ENCODE measurements at regions not wholly inside any gene's neighbourhood (a gene's known extent, or its start where the extent isn't known, plus 50 kb on each side); places are given as distances from the start of the nearest gene placed in this dataset.

DNA sequence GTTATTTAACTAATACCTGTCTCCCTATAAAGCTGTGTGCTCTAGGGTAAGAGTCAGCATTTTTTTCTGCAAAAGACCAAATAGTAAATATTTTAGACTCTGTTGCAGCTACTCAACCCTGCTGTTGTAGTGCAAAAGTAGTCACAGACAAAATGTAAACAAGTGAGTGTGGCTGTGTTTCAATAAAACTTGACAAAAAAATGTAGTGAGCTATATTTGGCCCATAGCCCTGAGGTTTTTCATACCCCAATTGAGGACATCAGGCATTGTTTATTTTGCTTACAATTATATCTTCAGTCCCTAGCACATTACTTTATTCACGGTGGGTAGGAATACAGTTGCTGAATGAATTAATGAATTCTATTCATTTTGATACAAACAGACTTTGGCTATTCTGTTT, 58.7 kb upstream of the TBC1D5 start:
- no peak for DNase-seq
- H3K9me3 ChIP-seq (ENCODE audit: control insufficient read depth in 1 of 2, low read length in 2 of 2), result no peaks in the 10 kb centered on the region
- no peak overlapping the region for H3K27ac Mint-ChIP-seq
- H3K27me3 ChIP-seq (ENCODE audit: insufficient read depth, low read length), result no peaks in the 10 kb centered on the region
- H3K36me3 ChIP-seq (ENCODE audit: insufficient read depth, low read length), result no peaks in the 10 kb centered on the region
- no peak overlapping the region for H3K4me3 ChIP-seq (ENCODE audit: low read length in 2 of 2)
- ChIA-PET POLR2A (ENCODE audit: partially characterized antibody) (no interaction called here), CTCF (ENCODE audit: partially characterized antibody) (interaction anchor here (0.9 to 2.1 kb wide), 2 partner anchors 12 to 40 kb away, joined by 3 to 7 read pairs; no protein-coding TSS in a partner anchor)
- intact Hi-C loops (cut with micrococcal nuclease), result no loop called here
- peaks cover 3 to 4% of the 10 kb centered on the region in 2 donors for H3K27me3 Mint-ChIP-seq
- H3K4me1 Mint-ChIP-seq, result peaks cover 0 to 3% (median under 1%) of the 10 kb centered on the region in 4 donors
- H3K4me1 ChIP-seq (ENCODE audit: insufficient read depth, low read length), result no peaks in the 10 kb centered on the region
- H3K4me3 Mint-ChIP-seq, result no peak overlapping the region
- H3K36me3 Mint-ChIP-seq, result no peaks in the 10 kb centered on the region
- H3K9me3 Mint-ChIP-seq, result no peaks in the 10 kb centered on the region
- no peak overlapping the region for H3K27ac ChIP-seq (ENCODE audit: low read depth, low read length)

DNA sequence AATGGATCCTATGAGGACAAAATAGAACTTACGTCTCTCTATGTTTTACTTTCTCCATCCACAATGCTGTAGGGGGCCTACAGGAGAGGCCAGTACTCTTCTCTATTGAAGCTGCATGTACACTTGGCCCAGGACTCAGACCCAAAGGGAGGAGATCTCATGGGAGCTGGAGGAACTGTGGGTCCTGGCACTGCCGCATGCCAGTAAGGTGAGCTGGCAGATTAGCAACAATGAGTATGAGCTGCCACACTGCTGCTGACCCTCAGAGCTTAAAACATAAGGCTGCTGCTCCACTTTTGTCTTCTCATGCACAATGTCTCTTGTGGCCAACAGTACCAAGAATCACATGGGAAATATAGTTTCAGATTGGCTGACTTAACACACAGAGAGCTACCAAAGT, 57.8 kb upstream of the TBC1D5 start:
- ChIA-PET POLR2A (ENCODE audit: partially characterized antibody) (no interaction called here), CTCF (ENCODE audit: partially characterized antibody) (interaction anchor here (2.1 kb wide), 1 partner anchor 41 kb away, joined by 7 read pairs; no protein-coding TSS in a partner anchor)
- no peaks in the 10 kb centered on the region for H3K36me3 ChIP-seq (ENCODE audit: insufficient read depth, low read length)
- no peaks in the 10 kb centered on the region for H3K9me3 ChIP-seq (ENCODE audit: control insufficient read depth in 1 of 2, low read length in 2 of 2)
- H3K4me1 ChIP-seq (ENCODE audit: insufficient read depth, low read length), result no peaks in the 10 kb centered on the region
- H3K27me3 ChIP-seq (ENCODE audit: insufficient read depth, low read length), result no peaks in the 10 kb centered on the region
- H3K27ac Mint-ChIP-seq, result no peak overlapping the region
- H3K4me1 Mint-ChIP-seq, result no peaks in the 10 kb centered on the region
- H3K4me3 Mint-ChIP-seq, result no peak overlapping the region
- peaks cover 3 to 4% of the 10 kb centered on the region in 2 donors for H3K27me3 Mint-ChIP-seq
- H3K9me3 Mint-ChIP-seq, result peaks cover 0 to 2% (median 0%) of the 10 kb centered on the region in 8 donors
- intact Hi-C loops (cut with micrococcal nuclease), result no loop called here
- H3K36me3 Mint-ChIP-seq, result no peaks in the 10 kb centered on the region
- no peak for DNase-seq
- H3K27ac ChIP-seq (ENCODE audit: low read depth, low read length), result no peak overlapping the region
- H3K4me3 ChIP-seq (ENCODE audit: low read length in 2 of 2), result no peak overlapping the region

DNA sequence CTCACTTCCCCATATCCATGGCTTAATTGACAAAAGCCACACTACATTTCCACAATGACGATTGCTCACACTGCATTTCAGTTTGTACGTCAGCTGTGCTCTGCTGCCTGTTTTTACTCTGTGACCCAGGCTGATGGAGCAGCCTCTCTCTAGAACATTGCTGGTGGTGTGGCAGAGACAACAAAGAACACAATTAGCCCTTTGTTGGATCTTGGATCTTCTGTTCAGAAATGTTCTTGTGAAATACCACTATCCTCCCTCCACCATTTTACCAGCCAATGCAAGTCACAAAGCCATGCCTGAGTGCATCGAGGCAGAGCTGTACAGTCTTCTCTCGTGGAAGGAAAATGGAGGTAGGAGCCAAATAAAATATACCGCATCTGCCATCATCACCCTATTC, 56.9 kb upstream of the TBC1D5 start:
- Mint-ChIP-seq H3K27ac (no peak overlapping the region), H3K4me1 (no peaks in the 10 kb centered on the region), H3K4me3 (no peak overlapping the region), H3K9me3 (peaks cover 0 to 2% (median 0%) of the 10 kb centered on the region in 8 donors), H3K36me3 (no peaks in the 10 kb centered on the region), H3K27me3 (peaks cover 3 to 4% of the 10 kb centered on the region in 2 donors)
- DNase-seq, result no peak
- no peaks in the 10 kb centered on the region for H3K4me1 ChIP-seq (ENCODE audit: insufficient read depth, low read length)
- no peaks in the 10 kb centered on the region for H3K9me3 ChIP-seq (ENCODE audit: control insufficient read depth in 1 of 2, low read length in 2 of 2)
- intact Hi-C loops (cut with micrococcal nuclease), result no loop called here
- no peaks in the 10 kb centered on the region for H3K36me3 ChIP-seq (ENCODE audit: insufficient read depth, low read length)
- no peaks in the 10 kb centered on the region for H3K27me3 ChIP-seq (ENCODE audit: insufficient read depth, low read length)
- no peak overlapping the region for H3K4me3 ChIP-seq (ENCODE audit: low read length in 2 of 2)
- POLR2A ChIA-PET (ENCODE audit: partially characterized antibody), result no interaction called here
- H3K27ac ChIP-seq (ENCODE audit: low read depth, low read length), result no peak overlapping the region
- CTCF ChIA-PET (ENCODE audit: partially characterized antibody), result no interaction called here

DNA sequence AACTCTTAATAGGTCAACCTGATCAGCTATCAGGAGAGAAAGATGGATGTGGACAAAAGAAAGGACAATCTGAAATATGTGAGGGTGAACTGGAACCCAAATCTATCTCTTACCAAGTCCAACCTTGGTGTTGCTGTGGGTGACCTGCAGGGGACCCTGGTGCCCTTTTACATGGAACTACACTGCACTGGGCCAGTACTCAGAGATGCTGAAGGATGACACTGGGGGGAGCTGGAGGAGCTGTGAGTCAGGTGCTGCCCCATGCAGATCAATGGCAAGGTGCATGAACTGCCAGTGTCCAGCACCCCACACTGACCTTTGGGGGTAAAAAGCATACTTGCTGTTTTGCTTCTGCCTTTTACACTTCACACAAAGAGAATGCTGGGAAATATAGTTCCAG, 55.6 kb upstream of the TBC1D5 start:
- ChIA-PET CTCF (ENCODE audit: partially characterized antibody) (interaction anchor here (1.2 kb wide), 1 partner anchor 43 kb away, joined by 3 read pairs; no protein-coding TSS in a partner anchor), POLR2A (ENCODE audit: partially characterized antibody) (no interaction called here)
- H3K9me3 ChIP-seq (ENCODE audit: control insufficient read depth in 1 of 2, low read length in 2 of 2), result no peaks in the 10 kb centered on the region
- Mint-ChIP-seq H3K9me3 (peaks cover 0 to 7% (median 4%) of the 10 kb centered on the region in 8 donors), H3K36me3 (no peaks in the 10 kb centered on the region), H3K27ac (no peak overlapping the region), H3K4me1 (no peaks in the 10 kb centered on the region), H3K27me3 (peaks cover 3 to 4% of the 10 kb centered on the region in 2 donors), H3K4me3 (no peak overlapping the region)
- no peaks in the 10 kb centered on the region for H3K4me1 ChIP-seq (ENCODE audit: insufficient read depth, low read length)
- DNase-seq, result no peak
- no peaks in the 10 kb centered on the region for H3K27me3 ChIP-seq (ENCODE audit: insufficient read depth, low read length)
- intact Hi-C loops (cut with micrococcal nuclease), result no loop called here
- H3K4me3 ChIP-seq (ENCODE audit: low read length in 2 of 2), result no peak overlapping the region
- H3K36me3 ChIP-seq (ENCODE audit: insufficient read depth, low read length), result no peaks in the 10 kb centered on the region
- no peak overlapping the region for H3K27ac ChIP-seq (ENCODE audit: low read depth, low read length)

DNA sequence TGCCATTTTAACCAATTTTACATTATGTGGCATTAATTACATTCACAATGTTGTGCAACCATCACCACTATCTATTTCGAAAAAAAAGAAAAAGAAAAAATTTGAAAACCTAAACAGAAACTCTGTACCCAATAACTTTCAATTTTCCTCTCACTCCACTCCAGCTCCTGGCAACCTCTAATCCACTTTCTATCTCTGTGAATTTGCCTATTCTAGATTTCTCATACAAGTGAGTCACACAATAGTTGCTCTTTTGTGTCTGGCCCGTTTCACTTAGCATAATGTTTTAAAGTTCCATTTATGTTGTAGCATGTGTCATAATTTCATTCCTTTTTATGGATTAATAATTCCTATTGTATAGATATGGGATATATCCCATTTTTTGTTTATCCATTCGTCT, 53.3 kb upstream of the TBC1D5 start:
- H3K27me3 ChIP-seq (ENCODE audit: insufficient read depth, low read length), result no peaks in the 10 kb centered on the region
- H3K4me3 ChIP-seq (ENCODE audit: low read length in 2 of 2), result no peak overlapping the region
- no peak overlapping the region for H3K27ac Mint-ChIP-seq
- H3K4me3 Mint-ChIP-seq, result no peak overlapping the region
- intact Hi-C loops (cut with micrococcal nuclease), result no loop called here
- H3K9me3 ChIP-seq (ENCODE audit: control insufficient read depth in 1 of 2, low read length in 2 of 2), result no peaks in the 10 kb centered on the region
- H3K4me1 Mint-ChIP-seq, result no peaks in the 10 kb centered on the region
- POLR2A ChIA-PET (ENCODE audit: partially characterized antibody), result no interaction called here
- no peak for DNase-seq
- CTCF ChIA-PET (ENCODE audit: partially characterized antibody), result no interaction called here
- peaks cover 7 to 23% (median 16%) of the 10 kb centered on the region in 8 donors for H3K9me3 Mint-ChIP-seq
- peaks cover 9 to 10% of the 10 kb centered on the region in 2 donors for H3K27me3 Mint-ChIP-seq
- no peaks in the 10 kb centered on the region for H3K4me1 ChIP-seq (ENCODE audit: insufficient read depth, low read length)
- no peaks in the 10 kb centered on the region for H3K36me3 ChIP-seq (ENCODE audit: insufficient read depth, low read length)
- H3K36me3 Mint-ChIP-seq, result peaks cover 4 to 7% of the 10 kb centered on the region in 2 donors
- no peak overlapping the region for H3K27ac ChIP-seq (ENCODE audit: low read depth, low read length)

DNA sequence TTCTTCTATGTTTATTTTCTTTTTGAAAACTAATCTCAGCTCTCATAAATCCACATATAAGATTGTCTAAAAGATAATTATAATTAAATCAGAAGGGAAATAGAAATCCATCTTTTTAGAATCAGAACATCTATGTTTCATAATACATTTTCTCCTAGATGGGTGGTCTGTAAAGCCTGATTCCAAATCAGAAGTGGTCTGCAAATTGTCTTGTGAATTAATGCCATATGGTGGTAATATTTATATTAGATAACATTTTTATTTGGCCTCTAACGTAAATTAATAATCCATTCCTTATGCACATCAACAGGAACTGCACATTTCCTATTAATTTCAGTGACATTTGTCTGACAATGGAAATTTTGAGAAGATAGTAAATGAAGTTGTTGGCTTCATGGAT, 52.8 kb upstream of the TBC1D5 start:
- H3K36me3 Mint-ChIP-seq, result peaks cover 4 to 7% of the 10 kb centered on the region in 2 donors
- ChIA-PET POLR2A (ENCODE audit: partially characterized antibody) (no interaction called here), CTCF (ENCODE audit: partially characterized antibody) (no interaction called here)
- no peak overlapping the region for H3K4me3 Mint-ChIP-seq
- intact Hi-C loops (cut with micrococcal nuclease), result no loop called here
- DNase-seq, result no peak
- H3K4me3 ChIP-seq (ENCODE audit: low read length in 2 of 2), result no peak overlapping the region
- H3K27me3 ChIP-seq (ENCODE audit: insufficient read depth, low read length), result no peaks in the 10 kb centered on the region
- no peak overlapping the region for H3K27ac Mint-ChIP-seq
- H3K9me3 ChIP-seq (ENCODE audit: control insufficient read depth in 1 of 2, low read length in 2 of 2), result no peaks in the 10 kb centered on the region
- no peak overlapping the region for H3K27ac ChIP-seq (ENCODE audit: low read depth, low read length)
- H3K4me1 Mint-ChIP-seq, result no peaks in the 10 kb centered on the region
- peaks cover 7 to 27% (median 16%) of the 10 kb centered on the region in 8 donors for H3K9me3 Mint-ChIP-seq
- H3K36me3 ChIP-seq (ENCODE audit: insufficient read depth, low read length), result no peaks in the 10 kb centered on the region
- peaks cover 9 to 10% of the 10 kb centered on the region in 2 donors for H3K27me3 Mint-ChIP-seq
- no peaks in the 10 kb centered on the region for H3K4me1 ChIP-seq (ENCODE audit: insufficient read depth, low read length)

DNA sequence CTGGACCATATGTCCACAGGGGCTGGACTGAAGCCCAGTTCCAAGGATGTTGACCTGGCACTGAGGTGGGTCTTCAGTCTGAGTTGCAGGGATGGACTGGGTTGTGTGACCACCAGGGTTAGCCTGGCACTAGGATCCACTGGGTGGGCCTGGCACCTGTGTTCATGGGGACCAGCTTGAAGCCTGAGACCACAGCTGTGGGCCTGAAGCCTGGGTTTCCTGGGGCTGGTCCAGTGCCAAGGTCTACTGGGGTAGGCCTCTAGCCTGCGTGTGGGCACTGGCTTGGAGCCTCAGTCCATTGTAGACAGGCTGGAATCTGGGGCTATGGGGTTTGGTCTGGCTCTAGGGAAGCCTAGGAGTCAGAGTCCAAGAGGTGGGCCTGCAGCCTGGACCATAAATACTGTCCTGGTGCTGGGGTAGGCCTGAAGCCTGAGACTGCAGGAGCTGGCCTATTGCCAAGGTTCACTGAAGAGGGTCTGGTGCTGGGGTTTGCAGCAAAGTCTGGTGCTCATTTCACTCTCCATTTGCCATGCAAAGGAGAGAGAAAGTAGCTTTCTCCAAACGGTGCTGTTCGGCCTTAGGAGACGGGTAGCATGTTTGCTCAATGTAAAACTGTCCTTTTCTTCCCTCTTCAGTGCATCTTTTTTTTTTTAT, 51.2 kb upstream of the TBC1D5 start:
- H3K4me1 ChIP-seq (ENCODE audit: insufficient read depth, low read length), result no peaks in the 10 kb centered on the region
- Mint-ChIP-seq H3K27ac (no peak overlapping the region), H3K27me3 (peaks cover 6 to 7% of the 10 kb centered on the region in 2 donors), H3K4me1 (no peaks in the 10 kb centered on the region), H3K4me3 (no peak overlapping the region), H3K9me3 (peaks cover 7 to 30% (median 19%) of the 10 kb centered on the region in 8 donors), H3K36me3 (peaks cover 6 to 7% of the 10 kb centered on the region in 2 donors)
- intact Hi-C loops (cut with micrococcal nuclease), result no loop called here
- H3K27ac ChIP-seq (ENCODE audit: low read depth, low read length), result no peak overlapping the region
- no peak for DNase-seq
- ChIA-PET POLR2A (ENCODE audit: partially characterized antibody) (no interaction called here), CTCF (ENCODE audit: partially characterized antibody) (no interaction called here)
- H3K9me3 ChIP-seq (ENCODE audit: control insufficient read depth in 1 of 2, low read length in 2 of 2), result no peaks in the 10 kb centered on the region
- no peak overlapping the region for H3K4me3 ChIP-seq (ENCODE audit: low read length in 2 of 2)
- no peaks in the 10 kb centered on the region for H3K27me3 ChIP-seq (ENCODE audit: insufficient read depth, low read length)
- no peaks in the 10 kb centered on the region for H3K36me3 ChIP-seq (ENCODE audit: insufficient read depth, low read length)

Data from CD4-positive, alpha-beta memory T cell (primary cell).